WTC11 (cell line): ENCODE measurements at regions not wholly inside any gene's neighbourhood (a gene's known extent, or its start where the extent isn't known, plus 50 kb on each side); places are given as distances from the start of the nearest gene placed in this dataset.

Source experiments
- ATAC-seq: fragments of 200-7000 bp; cut with Tn5 transposase; 2 replicates; pipeline ENCODE4 v1.10.0; 2021; ENCODE audit warnings: mild to moderate bottlenecking, moderate library complexity
- CTCF ChIA-PET: fragments of 300-600 bp; sonication (Branson Sonifier 250); formaldehyde crosslinking; loops from one replicate; lab custom pipeline; 2021; ENCODE audit warnings: antibody characterized with exemption; lab: Charles Lee
- POLR2A ChIA-PET: fragments of 350-600 bp; sonication (Branson Sonifier 250); formaldehyde crosslinking; loops from one replicate; lab custom pipeline; 2021; ENCODE audit warnings: antibody characterized with exemption; lab: Charles Lee
- DNase-seq: peaks from one replicate; pipeline ENCODE4 v3.0.0; 2021; ENCODE audit warnings: low spot score
- H3K27ac Mint-ChIP-seq: 2 replicates; pipeline ENCODE4 v1.8.0; 2021; ENCODE audit warnings: mixed read lengths
- H3K27me3 Mint-ChIP-seq: 2 replicates; pipeline ENCODE4 v1.8.0; 2021; ENCODE audit warnings: low read depth, mild to moderate bottlenecking, moderate library complexity, mixed read lengths
- H3K36me3 Mint-ChIP-seq: 2 replicates; pipeline ENCODE4 v1.8.0; 2021; ENCODE audit warnings: mixed read lengths
- H3K4me1 Mint-ChIP-seq: 2 replicates; pipeline ENCODE4 v1.8.0; 2022; ENCODE audit warnings: mixed read lengths
- H3K4me3 Mint-ChIP-seq: 2 replicates; pipeline ENCODE4 v1.8.0; 2021; ENCODE audit warnings: mild to moderate bottlenecking, moderate library complexity, mixed read lengths
- H3K9me3 Mint-ChIP-seq: 2 replicates; pipeline ENCODE4 v1.8.0; 2021; ENCODE audit warnings: mixed read lengths
- ATF6 ChIP-seq: sonication (generic); formaldehyde crosslinking; IDR thresholded peaks from 2 replicates; pipeline ENCODE4 v1.8.1; 2023; ENCODE audit warnings: mild to moderate bottlenecking, missing genetic modification reagents
- CREB1 ChIP-seq: sonication (generic); formaldehyde crosslinking; IDR thresholded peaks from 2 replicates; pipeline ENCODE4 v1.8.0; 2023; ENCODE audit warnings: mild to moderate bottlenecking, missing genetic modification reagents
- E2F5 ChIP-seq: sonication (generic); formaldehyde crosslinking; IDR thresholded peaks from 2 replicates; pipeline ENCODE4 v1.8.1; 2022; ENCODE audit warnings: mild to moderate bottlenecking, moderate library complexity, missing genetic modification reagents
- ELF4 ChIP-seq: sonication (generic); formaldehyde crosslinking; IDR thresholded peaks from 2 replicates; pipeline ENCODE4 v1.8.1; 2022; ENCODE audit warnings: low read depth, mild to moderate bottlenecking, moderate library complexity, missing genetic modification reagents
- EMX1 ChIP-seq: fragments of 250-450 bp; sonication (Bioruptor Pico); IDR thresholded peaks from 2 replicates; pipeline ENCODE4 v1.8.0; 2021; ENCODE audit warnings: mild to moderate bottlenecking
- ESRRA ChIP-seq: sonication (generic); formaldehyde crosslinking; IDR thresholded peaks from 2 replicates; pipeline ENCODE4 v1.8.1; 2022; ENCODE audit warnings: mild to moderate bottlenecking, missing genetic modification reagents, borderline replicate concordance
- GRHL2 ChIP-seq: fragments of 250-450 bp; sonication (Bioruptor Pico); IDR thresholded peaks from 2 replicates; pipeline ENCODE4 v1.8.0; 2022; ENCODE audit warnings: mild to moderate bottlenecking, moderate library complexity; ENCODE audit not compliant: insufficient replicate concordance, severe bottlenecking
- GTF2I ChIP-seq: fragments of 250-450 bp; sonication (Bioruptor Pico); conservative IDR thresholded peaks from 2 replicates; pipeline ENCODE4 v1.4.0; 2021; ENCODE audit warnings: mild to moderate bottlenecking
- NR2C2 ChIP-seq: sonication (generic); formaldehyde crosslinking; IDR thresholded peaks from 2 replicates; pipeline ENCODE4 v1.8.0; 2022; ENCODE audit warnings: mild to moderate bottlenecking, missing genetic modification reagents
- OVOL2 ChIP-seq: fragments of 250-450 bp; sonication (Bioruptor Pico); IDR thresholded peaks from 2 replicates; pipeline ENCODE4 v1.9.0; 2021; ENCODE audit warnings: mild to moderate bottlenecking, borderline replicate concordance
- TEAD1 ChIP-seq: sonication (generic); formaldehyde crosslinking; IDR thresholded peaks from 2 replicates; pipeline ENCODE4 v1.8.0; 2022; ENCODE audit warnings: mild to moderate bottlenecking, missing genetic modification reagents
- TEAD4 ChIP-seq: sonication (generic); formaldehyde crosslinking; IDR thresholded peaks from 2 replicates; pipeline ENCODE4 v1.8.0; 2022; ENCODE audit warnings: mild to moderate bottlenecking, missing genetic modification reagents
- USF1 ChIP-seq: sonication (generic); formaldehyde crosslinking; IDR thresholded peaks from 2 replicates; pipeline ENCODE4 v1.8.0; 2022; ENCODE audit warnings: mild to moderate bottlenecking, missing genetic modification reagents
- ZBTB21 ChIP-seq: sonication (generic); formaldehyde crosslinking; IDR thresholded peaks from 2 replicates; pipeline ENCODE4 v1.8.1; 2023; ENCODE audit warnings: mild to moderate bottlenecking, missing genetic modification reagents, borderline replicate concordance
- ZBTB43 ChIP-seq: sonication (generic); formaldehyde crosslinking; IDR thresholded peaks from 2 replicates; pipeline ENCODE4 v1.8.1; 2023; ENCODE audit warnings: mild to moderate bottlenecking, missing genetic modification reagents
- ZNF263 ChIP-seq: sonication (generic); formaldehyde crosslinking; IDR thresholded peaks from 2 replicates; pipeline ENCODE4 v1.8.1; 2022; ENCODE audit warnings: low read depth, mild to moderate bottlenecking, moderate library complexity, missing genetic modification reagents
- ZNF317 ChIP-seq: sonication (generic); formaldehyde crosslinking; IDR thresholded peaks from 2 replicates; pipeline ENCODE4 v1.8.1; 2023; ENCODE audit warnings: low read depth, mild to moderate bottlenecking, moderate library complexity, missing genetic modification reagents, borderline replicate concordance
- ZNF423 ChIP-seq: fragments of 250-450 bp; sonication (Bioruptor Pico); IDR thresholded peaks from 2 replicates; pipeline ENCODE4 v2.1.2; 2022; ENCODE audit warnings: mild to moderate bottlenecking, moderate library complexity
- ZNF532 ChIP-seq: fragments of 250-450 bp; sonication (Bioruptor Pico); IDR thresholded peaks from 2 replicates; pipeline ENCODE4 v1.9.0; 2021; ENCODE audit warnings: mild to moderate bottlenecking, borderline replicate concordance
- ZSCAN18 ChIP-seq: fragments of 250-450 bp; sonication (Bioruptor Pico); IDR thresholded peaks from 2 replicates; pipeline ENCODE4 v2.1.2; 2022; ENCODE audit warnings: mild to moderate bottlenecking, moderate library complexity

GRCh38 chr20:57049296-57049695 lies 217.1 kb downstream of the BMP7 start:
- no peaks in the 10 kb centered on the region for H3K27me3 Mint-ChIP-seq
- no peak overlapping the region for H3K27ac Mint-ChIP-seq
- H3K36me3 Mint-ChIP-seq: no peaks in the 10 kb centered on the region
- DNase-seq (no peak), ATAC-seq (no peak)
- peaks cover 7% of the 10 kb centered on the region; the same call in 1 of the 2 replicates for H3K4me1 Mint-ChIP-seq
- ChIA-PET CTCF (interaction anchor here (0.6 to 1.7 kb wide), 4 partner anchors 12 to 1721 kb away, joined by 3 to 7 read pairs (median 4); no protein-coding TSS in a partner anchor), POLR2A (no interaction called here)
- H3K4me3 Mint-ChIP-seq: no peak overlapping the region
- TF ChIP-seq GRHL2 (CRISPR knock-in tag) (no peak), EMX1 (CRISPR knock-in tag) (no peak), ZBTB21 (CRISPR knock-in tag) (no peak), OVOL2 (CRISPR knock-in tag) (no peak), ZNF317 (no peak), ZSCAN18 (CRISPR knock-in tag) (no peak), TEAD4 (no peak), ZBTB43 (CRISPR knock-in tag) (no peak), ESRRA (CRISPR knock-in tag) (no peak), GTF2I (CRISPR knock-in tag) (no peak), USF1 (no peak)
- TF ChIP-seq, all 79 proteins: peak for 0
- peaks cover 5% of the 10 kb centered on the region for H3K9me3 Mint-ChIP-seq

GRCh38 chr20:57051096-57051495 lies 215.3 kb downstream of the BMP7 start:
- CTCF ChIA-PET: interaction anchor here (1.2 to 1.6 kb wide), 3 partner anchors 10 to 77 kb away, joined by 3 to 11 read pairs (median 4); no protein-coding TSS in a partner anchor
- Mint-ChIP-seq H3K4me1 (peaks cover 7% of the 10 kb centered on the region; the same call in 1 of the 2 replicates), H3K4me3 (no peak overlapping the region), H3K27me3 (no peaks in the 10 kb centered on the region), H3K9me3 (peaks cover 5% of the 10 kb centered on the region), H3K27ac (no peak overlapping the region), H3K36me3 (no peaks in the 10 kb centered on the region)
- TF ChIP-seq NR2C2 (no peak), TEAD1 (no peak), CREB1 (CRISPR knock-in tag) (no peak), ZNF423 (CRISPR knock-in tag) (no peak), ATF6 (CRISPR knock-in tag) (no peak), ZNF532 (CRISPR knock-in tag) (no peak), ZNF263 (CRISPR knock-in tag) (no peak), E2F5 (CRISPR knock-in tag) (no peak), ELF4 (CRISPR knock-in tag) (no peak)
- DNase-seq: no peak
- POLR2A ChIA-PET: no interaction called here
- ATAC-seq: no peak
